Skin epidermis (tissue), 12 donors: ENCODE measurements at regions not wholly inside any gene's neighbourhood (a gene's known extent, or its start where the extent isn't known, plus 50 kb on each side); places are given as distances from the start of the nearest gene placed in this dataset.
"Not testable (repeated sequence)": the region's sequence is repeated elsewhere in the genome, so short reads cannot be mapped to it uniquely, and the experiment has no call there.

Experiments used
- H3K27ac ChIP-seq, 21 experiments: fragments of 200-600 bp; sonication (generic) in 11 of 21; one replicate each; pipeline ENCODE4 v1.5.0; 2020; ENCODE audit warnings: mild to moderate bottlenecking in 3 of 21, inconsistent platforms in 2 of 21, moderate library complexity in 2 of 21
- H3K4me3 ChIP-seq, 7 experiments: fragments of 200-600 bp; sonication (generic) in 2 of 7; one replicate each; pipeline ENCODE4 v1.5.0; 2020; ENCODE audit warnings: inconsistent platforms in 2 of 7, mild to moderate bottlenecking in 2 of 7, moderate library complexity in 1 of 7

GRCh38 chr17:70318051-70318450, 148.7 kb downstream of the KCNJ2 start:
- Histone ChIP-seq H3K27ac (no peak overlapping the region), H3K4me3 (no peak overlapping the region)

- Histone ChIP-seq H3K4me3 (no peak overlapping the region), H3K27ac (no peak overlapping the region)
These were observed 150.2 kb downstream of the KCNJ2 start for GRCh38 chr17:70319516-70319915.

GRCh38 chr17:70320673-70321345, 151.5 kb downstream of the KCNJ2 start:
- H3K27ac ChIP-seq: no peak overlapping the region
- no peak overlapping the region for H3K4me3 ChIP-seq

- H3K27ac ChIP-seq: no peak overlapping the region
- no peak overlapping the region for H3K4me3 ChIP-seq
These were observed 152.0 kb downstream of the KCNJ2 start for GRCh38 chr17:70321352-70321751.

- Histone ChIP-seq H3K4me3 (no peak overlapping the region), H3K27ac (no peak overlapping the region)
These were observed 153.9 kb downstream of the KCNJ2 start for GRCh38 chr17:70323269-70323668.

- Histone ChIP-seq H3K4me3 (no peak overlapping the region), H3K27ac (no peak overlapping the region)
These were observed 154.7 kb downstream of the KCNJ2 start for GRCh38 chr17:70324031-70324430.

GRCh38 chr17:70327279-70327678, 157.9 kb downstream of the KCNJ2 start:
- H3K4me3 ChIP-seq: no peak overlapping the region
- no peak overlapping the region for H3K27ac ChIP-seq

- no peak overlapping the region for H3K4me3 ChIP-seq
These were observed 158.4 kb downstream of the KCNJ2 start for GRCh38 chr17:70327723-70328122.

GRCh38 chr17:70329721-70330120, 160.4 kb downstream of the KCNJ2 start:
- Histone ChIP-seq H3K4me3 (no peak overlapping the region), H3K27ac (no peak overlapping the region)

More at GRCh38 chr17:70327723-70328122, 158.4 kb downstream of the KCNJ2 start:
- no peak overlapping the region for H3K27ac ChIP-seq

- H3K27ac ChIP-seq, H3K4me3 ChIP-seq: not testable (repeated sequence)
These were observed 161.7 kb downstream of the KCNJ2 start for GRCh38 chr17:70331066-70331465.

GRCh38 chr17:70332356-70333210, 163.3 kb downstream of the KCNJ2 start:
- H3K4me3 ChIP-seq: no peak overlapping the region
- no peak overlapping the region for H3K27ac ChIP-seq

GRCh38 chr17:70336411-70336810, 167.1 kb downstream of the KCNJ2 start:
- no peak overlapping the region for H3K27ac ChIP-seq
- no peak overlapping the region for H3K4me3 ChIP-seq

GRCh38 chr17:70338946-70339354, 169.6 kb downstream of the KCNJ2 start:
- Histone ChIP-seq H3K4me3 (no peak overlapping the region), H3K27ac (no peak overlapping the region)

- no peak overlapping the region for H3K27ac ChIP-seq
- H3K4me3 ChIP-seq: no peak overlapping the region
These were observed 173.8 kb downstream of the KCNJ2 start for GRCh38 chr17:70343114-70343513.

- peak overlapping the region in 6 of 21 experiments; percentile 36 to 52 (median 42) for H3K27ac ChIP-seq
- peak overlapping the region in 1 of 7 experiments; percentile 18 for H3K4me3 ChIP-seq
These were observed 175.2 kb downstream of the KCNJ2 start for GRCh38 chr17:70344386-70345060.

GRCh38 chr17:70345061-70345460, 175.7 kb downstream of the KCNJ2 start:
- H3K4me3 ChIP-seq: no peak overlapping the region
- no peak overlapping the region for H3K27ac ChIP-seq

GRCh38 chr17:70352834-70353233, 183.5 kb downstream of the KCNJ2 start:
- H3K27ac ChIP-seq: no peak overlapping the region
- H3K4me3 ChIP-seq: no peak overlapping the region

GRCh38 chr17:70353408-70354092, 184.2 kb downstream of the KCNJ2 start:
- Histone ChIP-seq H3K27ac (no peak overlapping the region), H3K4me3 (no peak overlapping the region)

GRCh38 chr17:70355185-70355584, 185.9 kb downstream of the KCNJ2 start:
- no peak overlapping the region for H3K4me3 ChIP-seq
- H3K27ac ChIP-seq: no peak overlapping the region

GRCh38 chr17:70357190-70357589, 187.9 kb downstream of the KCNJ2 start:
- Histone ChIP-seq H3K27ac (no peak overlapping the region), H3K4me3 (no peak overlapping the region)
